HEK293T (cell line): ENCODE measurements at regions not wholly inside any gene's neighbourhood (a gene's known extent, or its start where the extent isn't known, plus 50 kb on each side); places are given as distances from the start of the nearest gene placed in this dataset.

Experiments
- CTCF ChIA-PET: fragments of 350-600 bp; formaldehyde crosslinking; extraction: SDS; loops from one replicate; lab custom pipeline; 2021; ENCODE audit warnings: antibody characterized with exemption, inconsistent platforms; lab: Yijun Ruan, JAX
- POLR2A ChIA-PET: fragments of 350-600 bp; formaldehyde crosslinking; extraction: SDS; loops from one replicate; lab custom pipeline; 2020; ENCODE audit warnings: antibody characterized with exemption, inconsistent platforms; lab: Yijun Ruan, JAX
- DNase-seq: peaks from one replicate; pipeline ENCODE4 v3.0.0; 2012; ENCODE audit warnings: mixed read lengths; ENCODE audit errors: extremely low spot score
- ARNT ChIP-seq: fragments of 450-650 bp; IDR thresholded peaks from 2 replicates; pipeline ENCODE4 v1.6.1; 2017; ENCODE audit warnings: mild to moderate bottlenecking
- BHLHE40 ChIP-seq: fragments of 450-650 bp; IDR thresholded peaks from 2 replicates; pipeline ENCODE4 v1.6.1; 2016; ENCODE audit warnings: mild to moderate bottlenecking, moderate library complexity, borderline replicate concordance
- CTBP1 ChIP-seq: fragments of 450-650 bp; IDR thresholded peaks from 2 replicates; pipeline ENCODE4 v1.6.1; 2016; ENCODE audit warnings: borderline replicate concordance
- ELF4 ChIP-seq: fragments of 450-650 bp; IDR thresholded peaks from 2 replicates; pipeline ENCODE4 v1.6.1; 2017; ENCODE audit warnings: antibody characterized with exemption
- FOXA1 ChIP-seq: fragments of 450-650 bp; IDR thresholded peaks from 2 replicates; pipeline ENCODE4 v1.6.1; 2016; ENCODE audit warnings: mild to moderate bottlenecking
- FOXK2 ChIP-seq: fragments of 450-650 bp; IDR thresholded peaks from 2 replicates; pipeline ENCODE4 v1.6.1; 2016; ENCODE audit warnings: mild to moderate bottlenecking
- FOXM1 ChIP-seq: fragments of 450-650 bp; IDR thresholded peaks from 2 replicates; pipeline ENCODE4 v1.6.1; 2017; ENCODE audit warnings: mild to moderate bottlenecking, borderline replicate concordance
- HDGF ChIP-seq: fragments of 450-650 bp; IDR thresholded peaks from 2 replicates; pipeline ENCODE4 v1.6.1; 2017; ENCODE audit warnings: antibody characterized with exemption, borderline replicate concordance
- L3MBTL2 ChIP-seq: fragments of 450-650 bp; conservative IDR thresholded peaks from 2 replicates; pipeline ENCODE4 v1.6.1; 2016; ENCODE audit warnings: mild to moderate bottlenecking
- LEF1 ChIP-seq: fragments of 450-650 bp; IDR thresholded peaks from 2 replicates; pipeline ENCODE4 v1.6.1; 2017; ENCODE audit warnings: mild to moderate bottlenecking, borderline replicate concordance
- NFRKB ChIP-seq: fragments of 450-650 bp; IDR thresholded peaks from 2 replicates; pipeline ENCODE4 v1.6.1; 2016; ENCODE audit warnings: mild to moderate bottlenecking, moderate library complexity
- PKNOX1 ChIP-seq: fragments of 450-650 bp; IDR thresholded peaks from 2 replicates; pipeline ENCODE4 v1.6.1; 2016
- SP1 ChIP-seq: fragments of 450-650 bp; IDR thresholded peaks from 2 replicates; pipeline ENCODE4 v1.6.1; 2017
- SUZ12 ChIP-seq: fragments of 450-650 bp; IDR thresholded peaks from 2 replicates; pipeline ENCODE4 v1.6.1; 2016; ENCODE audit warnings: mild to moderate bottlenecking
- TARDBP ChIP-seq: fragments of 450-650 bp; IDR thresholded peaks from 2 replicates; pipeline ENCODE4 v1.6.1; 2016
- ZNF384 ChIP-seq: fragments of 450-650 bp; IDR thresholded peaks from 2 replicates; pipeline ENCODE4 v1.6.1; 2016

- POLR2A ChIA-PET = no interaction called here
- DNase-seq = no peak
- CTCF ChIA-PET = interaction anchor here (0.7 kb wide), 1 partner anchor 1051 kb away, joined by 3 read pairs; no protein-coding TSS in a partner anchor
Observed at GRCh38 chr5:125181955-125182354, 435.5 kb upstream of the ZNF608 start.

GRCh38 chr5:125185740-125186139 lies 439.3 kb upstream of the ZNF608 start:
- no peak for TF ChIP-seq L3MBTL2
- TF ChIP-seq HDGF = no peak
- TF ChIP-seq SUZ12 = no peak
- no peak for TF ChIP-seq CTBP1
- no peak for TF ChIP-seq TARDBP
- no peak for TF ChIP-seq FOXA1
- TF ChIP-seq ELF4 = no peak
- no peak for TF ChIP-seq ZNF384
- no peak for TF ChIP-seq FOXM1
- POLR2A ChIA-PET = no interaction called here
- CTCF ChIA-PET = no interaction called here
- DNase-seq = no peak

More at GRCh38 chr5:125181955-125182354, 435.5 kb upstream of the ZNF608 start:
- no peak for TF ChIP-seq FOXK2
- TF ChIP-seq FOXA1 = no peak
- no peak for TF ChIP-seq SUZ12
- TF ChIP-seq TARDBP = no peak
- TF ChIP-seq LEF1 = no peak
- no peak for TF ChIP-seq CTBP1
- TF ChIP-seq HDGF = no peak
- TF ChIP-seq BHLHE40 = no peak
- TF ChIP-seq ARNT = no peak

GRCh38 chr5:125186911-125187375 lies 440.5 kb upstream of the ZNF608 start:
- ChIA-PET POLR2A (no interaction called here), CTCF (interaction anchor here (0.7 to 0.8 kb wide), 2 partner anchors 10 to 1161 kb away, joined by 3 read pairs; no protein-coding TSS in a partner anchor)
- TF ChIP-seq SUZ12 = no peak
- TF ChIP-seq HDGF = no peak
- TF ChIP-seq FOXM1 = no peak
- no peak for TF ChIP-seq ELF4
- TF ChIP-seq FOXA1 = no peak
- TF ChIP-seq NFRKB = no peak
- no peak for TF ChIP-seq BHLHE40
- no peak for TF ChIP-seq ZNF384
- TF ChIP-seq PKNOX1 = no peak
- TF ChIP-seq FOXK2 = no peak
- TF ChIP-seq CTBP1 = no peak
- no peak for TF ChIP-seq LEF1
- no peak for DNase-seq

- TF ChIP-seq NFRKB (no peak), CTBP1 (no peak), FOXA1 (no peak), LEF1 (no peak), ARNT (no peak), FOXM1 (no peak), L3MBTL2 (no peak), HDGF (no peak), TARDBP (no peak), ZNF384 (no peak), SUZ12 (no peak), ELF4 (no peak), PKNOX1 (no peak), BHLHE40 (no peak), SP1 (no peak), FOXK2 (no peak)
- DNase-seq = no peak
- ChIA-PET POLR2A (no interaction called here), CTCF (no interaction called here)
Observed at GRCh38 chr5:125189531-125189941, 443.1 kb upstream of the ZNF608 start.

- TF ChIP-seq L3MBTL2 = peak; percentile 74
- TF ChIP-seq SUZ12 = no peak
- peak; percentile 80 for TF ChIP-seq ARNT
- CTCF ChIA-PET = no interaction called here
- DNase-seq = peak; percentile 40
- POLR2A ChIA-PET = interaction anchor here (0.7 to 1.4 kb wide), 2 partner anchors 10 to 36 kb away, joined by 3 to 10 read pairs; no protein-coding TSS in a partner anchor
Observed at GRCh38 chr5:125190232-125191087, 444.0 kb upstream of the ZNF608 start.

- TF ChIP-seq FOXM1 (no peak), LEF1 (no peak), FOXA1 (no peak), BHLHE40 (no peak), L3MBTL2 (no peak), FOXK2 (no peak), CTBP1 (no peak), SUZ12 (no peak), PKNOX1 (no peak), NFRKB (no peak), HDGF (no peak), SP1 (no peak), ARNT (no peak), TARDBP (no peak), ELF4 (no peak), ZNF384 (no peak)
- DNase-seq = no peak
- ChIA-PET CTCF (no interaction called here), POLR2A (interaction anchor here (1.0 kb wide), 1 partner anchor 446 kb away, joined by 3 read pairs; no protein-coding TSS in a partner anchor)
Observed at GRCh38 chr5:125194883-125195282, 448.4 kb upstream of the ZNF608 start.
